ENCODE measurements at regions not wholly inside any gene's neighbourhood (a gene's known extent, or its start where the extent isn't known, plus 50 kb on each side); places are given as distances from the start of the nearest gene placed in this dataset.

DNA sequence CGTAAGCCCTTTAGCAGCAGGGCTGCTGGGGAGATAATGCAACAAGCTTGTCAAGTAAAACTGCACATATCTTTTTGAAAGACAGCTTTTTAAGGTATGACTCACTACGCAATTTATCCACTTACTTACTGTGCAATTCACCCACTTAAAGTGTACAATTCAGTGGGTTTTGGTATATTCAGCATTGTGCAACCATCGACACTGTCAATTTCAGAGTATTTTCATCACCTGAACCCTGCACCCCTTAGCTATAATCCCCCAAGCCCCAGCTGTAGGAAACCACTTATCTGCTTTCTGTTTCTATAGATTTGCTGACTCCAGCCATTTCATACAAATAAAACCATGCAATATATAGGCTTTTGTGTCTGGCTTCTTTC lies 168.0 kb downstream of the PTPN20 start:
- no peak for TF ChIP-seq FOXK2 (IDR thresholded peaks at IDR 0.05)
- no peak for TF ChIP-seq ZNF384 (IDR thresholded peaks at IDR 0.05)
- TF ChIP-seq NFRKB (IDR thresholded peaks at IDR 0.05): no peak
- no peak for TF ChIP-seq BHLHE40 (IDR thresholded peaks at IDR 0.05; ENCODE audit: borderline replicate concordance)
- no peak for TF ChIP-seq SP1 (IDR thresholded peaks at IDR 0.05)
- no peak for TF ChIP-seq FOXA1 (IDR thresholded peaks at IDR 0.05)
- TF ChIP-seq L3MBTL2 (conservative IDR thresholded peaks at IDR 0.05): no peak
- TF ChIP-seq, protein P1, sequence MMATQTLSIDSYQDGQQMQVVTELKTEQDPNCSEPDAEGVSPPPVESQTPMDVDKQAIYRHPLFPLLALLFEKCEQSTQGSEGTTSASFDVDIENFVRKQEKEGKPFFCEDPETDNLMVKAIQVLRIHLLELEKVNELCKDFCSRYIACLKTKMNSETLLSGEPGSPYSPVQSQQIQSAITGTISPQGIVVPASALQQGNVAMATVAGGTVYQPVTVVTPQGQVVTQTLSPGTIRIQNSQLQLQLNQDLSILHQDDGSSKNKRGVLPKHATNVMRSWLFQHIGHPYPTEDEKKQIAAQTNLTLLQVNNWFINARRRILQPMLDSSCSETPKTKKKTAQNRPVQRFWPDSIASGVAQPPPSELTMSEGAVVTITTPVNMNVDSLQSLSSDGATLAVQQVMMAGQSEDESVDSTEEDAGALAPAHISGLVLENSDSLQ (IDR thresholded peaks at IDR 0.05): no peak
- no peak for TF ChIP-seq TARDBP (IDR thresholded peaks at IDR 0.05)

All from HEK293T (cell line).